Activated CD4-positive, CD25-positive, alpha-beta regulatory T cell treated with anti-CD3 and anti-CD28 coated beads, Interleukin-2, amount 50 U/mL, for 16 hours (primary cell): ENCODE measurements at regions not wholly inside any gene's neighbourhood (a gene's known extent, or its start where the extent isn't known, plus 50 kb on each side); places are given as distances from the start of the nearest gene placed in this dataset.
"Not testable (repeated sequence)": the region's sequence is repeated elsewhere in the genome, so short reads cannot be mapped to it uniquely, and the experiment has no call there.

Source experiments
- DNase-seq: peaks from one replicate; pipeline ENCODE4 v3.0.0-alpha.2; 2020; ENCODE audit warnings: low read depth, low spot score

GRCh38 chr10:2920637-2921036, 146.7 kb upstream of the PFKP start:
- no peak for DNase-seq

GRCh38 chr10:2920168-2920567, 147.2 kb upstream of the PFKP start:
- DNase-seq = no peak

GRCh38 chr10:2919016-2919415, 148.3 kb upstream of the PFKP start:
- no peak for DNase-seq

- DNase-seq = no peak
Measured at GRCh38 chr10:2918489-2918888, 148.9 kb upstream of the PFKP start.

- DNase-seq = no peak
Measured at GRCh38 chr10:2917926-2918325, 149.4 kb upstream of the PFKP start.

GRCh38 chr10:2915412-2915811, 151.9 kb upstream of the PFKP start:
- DNase-seq = no peak

- no peak for DNase-seq
Measured at GRCh38 chr10:2914741-2915140, 152.6 kb upstream of the PFKP start.

- DNase-seq = no peak
Measured at GRCh38 chr10:2913474-2913873, 153.9 kb upstream of the PFKP start.

GRCh38 chr10:2910656-2911055, 156.7 kb upstream of the PFKP start:
- DNase-seq = no peak

GRCh38 chr10:2909921-2910320, 157.4 kb upstream of the PFKP start:
- no peak for DNase-seq

GRCh38 chr10:2908851-2909630, 158.3 kb upstream of the PFKP start:
- no peak for DNase-seq

- no peak for DNase-seq
Measured at GRCh38 chr10:2906974-2907373, 160.4 kb upstream of the PFKP start.

GRCh38 chr10:2905851-2906250, 161.5 kb upstream of the PFKP start:
- no peak for DNase-seq

GRCh38 chr10:2900530-2900929, 166.8 kb upstream of the PFKP start:
- no peak for DNase-seq

GRCh38 chr10:2899246-2899951, 167.9 kb upstream of the PFKP start:
- DNase-seq = no peak

- DNase-seq = no peak
Measured at GRCh38 chr10:2898509-2898860, 168.9 kb upstream of the PFKP start.

GRCh38 chr10:2897619-2898508, 169.5 kb upstream of the PFKP start:
- DNase-seq = no peak

GRCh38 chr10:2896334-2896733, 171.0 kb upstream of the PFKP start:
- DNase-seq = not testable (repeated sequence)

- DNase-seq = no peak
Measured at GRCh38 chr10:2895594-2896196, 171.7 kb upstream of the PFKP start.

- no peak for DNase-seq
Measured at GRCh38 chr10:2893991-2894390, 173.4 kb upstream of the PFKP start.

GRCh38 chr10:2893158-2893845, 174.0 kb upstream of the PFKP start:
- DNase-seq = no peak
